Smooth muscle cell (in vitro differentiated cells): ENCODE measurements at regions not wholly inside any gene's neighbourhood (a gene's known extent, or its start where the extent isn't known, plus 50 kb on each side); places are given as distances from the start of the nearest gene placed in this dataset.

Experiments
- DNase-seq: peaks from one replicate; lab custom pipeline; 2025; ENCODE audit not compliant: unreplicated experiment; lab: John Stamatoyannopoulos, UW
- H2AFZ ChIP-seq: fragments of 200-600 bp; sonication (generic); 2 replicates; pipeline ENCODE4 v1.6.0; 2016; ENCODE audit warnings: antibody characterized with exemption, low read depth, mild to moderate bottlenecking
- H3F3A ChIP-seq: fragments of 200-600 bp; sonication (generic); 2 replicates; pipeline ENCODE4 v1.6.0; 2017; ENCODE audit warnings: antibody characterized with exemption, low read depth
- H3K27ac ChIP-seq: fragments of 200-600 bp; sonication (generic); 2 replicates; pipeline ENCODE4 v1.5.1; 2016; ENCODE audit warnings: low read depth, mild to moderate bottlenecking
- H3K27me3 ChIP-seq: fragments of 200-600 bp; sonication (generic); 2 replicates; pipeline ENCODE4 v1.6.1; 2016; ENCODE audit warnings: low read depth, mild to moderate bottlenecking
- H3K36me3 ChIP-seq: fragments of 200-600 bp; sonication (generic); 2 replicates; pipeline ENCODE4 v1.5.1; 2016; ENCODE audit warnings: low read depth
- H3K4me1 ChIP-seq: fragments of 200-600 bp; sonication (generic); 2 replicates; pipeline ENCODE4 v1.5.1; 2016; ENCODE audit warnings: low read depth
- H3K4me2 ChIP-seq: fragments of 200-600 bp; sonication (generic); 2 replicates; pipeline ENCODE4 v1.6.0; 2016; ENCODE audit warnings: mild to moderate bottlenecking
- H3K4me3 ChIP-seq: fragments of 200-600 bp; sonication (generic); 2 replicates; pipeline ENCODE4 v1.5.1; 2016; ENCODE audit warnings: mild to moderate bottlenecking
- H3K79me2 ChIP-seq: fragments of 200-600 bp; sonication (generic); 2 replicates; pipeline ENCODE4 v1.6.0; 2016; ENCODE audit warnings: low read depth, mild to moderate bottlenecking
- H3K9ac ChIP-seq: fragments of 200-600 bp; sonication (generic); 2 replicates; pipeline ENCODE4 v1.6.0; 2016; ENCODE audit warnings: low read depth
- H3K9me3 ChIP-seq: fragments of 200-600 bp; sonication (generic); replicated peaks from 2 replicates; pipeline ENCODE4 v1.5.1; 2016; ENCODE audit warnings: low read depth
- H4K20me1 ChIP-seq: fragments of 200-600 bp; sonication (generic); 2 replicates; pipeline ENCODE4 v1.6.0; 2016; ENCODE audit warnings: low read depth
- CTCF ChIP-seq: fragments of 200-600 bp; sonication (generic); IDR thresholded peaks from 2 replicates; pipeline ENCODE4 v1.5.1; 2017; ENCODE audit warnings: borderline replicate concordance, mild to moderate bottlenecking, antibody characterized with exemption; ENCODE audit not compliant: insufficient read depth, poor library complexity, severe bottlenecking
- WGBS: methylation state at CpG from one replicate; pipeline ENCODE4 v1.1.7; 2016; ENCODE audit warnings: low lambda C conversion rate; 5-methylcytosine and 5-hydroxymethylcytosine counted together

GRCh38 chr12:17371491-17372215 lies 718.3 kb downstream of the RERGL start:
- H3K9ac ChIP-seq = no peak overlapping the region
- no peak overlapping the region for H3K27ac ChIP-seq
- H2AFZ ChIP-seq = no peak overlapping the region
- 61% methylated on average over 5 of the region's 5 CpGs for WGBS
- no peak for TF ChIP-seq CTCF
- H3K36me3 ChIP-seq = no peaks in the 10 kb centered on the region
- H3F3A ChIP-seq = peaks cover 6% of the 10 kb centered on the region
- DNase-seq = no peak
- no peaks in the 10 kb centered on the region for H3K9me3 ChIP-seq
- H3K27me3 ChIP-seq = no peaks in the 10 kb centered on the region
- H3K4me1 ChIP-seq = no peaks in the 10 kb centered on the region
- no peak overlapping the region for H3K4me2 ChIP-seq
- no peaks in the 10 kb centered on the region for H3K79me2 ChIP-seq
- H4K20me1 ChIP-seq = no peaks in the 10 kb centered on the region
- no peak overlapping the region for H3K4me3 ChIP-seq

GRCh38 chr12:17370621-17371020 lies 719.4 kb downstream of the RERGL start:
- H3K27me3 ChIP-seq = no peaks in the 10 kb centered on the region
- DNase-seq = no peak
- H3K4me3 ChIP-seq = no peak overlapping the region
- no peak overlapping the region for H3K9ac ChIP-seq
- no peaks in the 10 kb centered on the region for H3K79me2 ChIP-seq
- no peaks in the 10 kb centered on the region for H3K9me3 ChIP-seq
- H3F3A ChIP-seq = peaks cover 6% of the 10 kb centered on the region
- no peaks in the 10 kb centered on the region for H4K20me1 ChIP-seq
- H3K36me3 ChIP-seq = no peaks in the 10 kb centered on the region
- H3K4me1 ChIP-seq = no peaks in the 10 kb centered on the region
- H3K4me2 ChIP-seq = no peak overlapping the region
- TF ChIP-seq CTCF = no peak
- H3K27ac ChIP-seq = no peak overlapping the region
- H2AFZ ChIP-seq = no peak overlapping the region

- Histone ChIP-seq H3F3A (peaks cover 6% of the 10 kb centered on the region), H3K27me3 (no peaks in the 10 kb centered on the region), H3K9ac (no peak overlapping the region), H3K4me1 (no peaks in the 10 kb centered on the region), H3K9me3 (no peaks in the 10 kb centered on the region), H2AFZ (peak overlapping the region; percentile 8), H3K36me3 (no peaks in the 10 kb centered on the region), H4K20me1 (no peaks in the 10 kb centered on the region), H3K4me3 (no peak overlapping the region), H3K79me2 (no peaks in the 10 kb centered on the region), H3K27ac (no peak overlapping the region), H3K4me2 (no peak overlapping the region)
- WGBS = 96% methylated on average over 1 of the region's 1 CpG
- DNase-seq = no peak
- TF ChIP-seq CTCF = no peak
Observed at GRCh38 chr12:17369556-17369955, 720.4 kb downstream of the RERGL start.

GRCh38 chr12:17361224-17361623 lies 728.8 kb downstream of the RERGL start:
- H3F3A ChIP-seq = no peaks in the 10 kb centered on the region
- no peaks in the 10 kb centered on the region for H3K27me3 ChIP-seq
- no peak overlapping the region for H3K9ac ChIP-seq
- DNase-seq = no peak
- no peak overlapping the region for H3K27ac ChIP-seq
- no peak overlapping the region for H2AFZ ChIP-seq
- no peak for TF ChIP-seq CTCF
- WGBS = 88% methylated on average over 3 of the region's 3 CpGs
- no peaks in the 10 kb centered on the region for H3K79me2 ChIP-seq
- H3K4me2 ChIP-seq = no peak overlapping the region
- no peaks in the 10 kb centered on the region for H4K20me1 ChIP-seq
- no peaks in the 10 kb centered on the region for H3K9me3 ChIP-seq
- H3K4me1 ChIP-seq = peaks cover 16% of the 10 kb centered on the region
- no peak overlapping the region for H3K4me3 ChIP-seq
- no peaks in the 10 kb centered on the region for H3K36me3 ChIP-seq
